Endodermal cell (in vitro differentiated cells): ENCODE measurements at regions not wholly inside any gene's neighbourhood (a gene's known extent, or its start where the extent isn't known, plus 50 kb on each side); places are given as distances from the start of the nearest gene placed in this dataset.

Experiments used
- DNase-seq: peaks from one replicate; pipeline ENCODE4 v3.0.0-alpha.2; 2017
- H3K27ac ChIP-seq: 2 replicates; pipeline ENCODE4 v1.5.1; 2013; ENCODE audit warnings: mild to moderate bottlenecking, low read depth, low read length, moderate library complexity
- H3K27me3 ChIP-seq: 2 replicates; pipeline ENCODE4 v1.6.1; 2013; ENCODE audit warnings: mild to moderate bottlenecking, low read length, moderate library complexity; ENCODE audit not compliant: insufficient read depth, control insufficient read depth, poor library complexity, severe bottlenecking
- H3K36me3 ChIP-seq: 2 replicates; pipeline ENCODE4 v1.7.0; 2013; ENCODE audit warnings: mild to moderate bottlenecking, low read length, moderate library complexity; ENCODE audit not compliant: control insufficient read depth, insufficient read depth
- H3K4me1 ChIP-seq: one replicate; pipeline ENCODE4 v1.7.0; 2013; ENCODE audit warnings: low read length; ENCODE audit not compliant: control insufficient read depth, insufficient read depth
- H3K4me3 ChIP-seq: 2 replicates; pipeline ENCODE4 v1.5.1; 2013; ENCODE audit warnings: mild to moderate bottlenecking, low read length, moderate library complexity
- H3K9ac ChIP-seq: 2 replicates; pipeline ENCODE4 v1.6.1; 2013; ENCODE audit warnings: mild to moderate bottlenecking, low read length, moderate library complexity; ENCODE audit not compliant: poor library complexity, severe bottlenecking; ENCODE audit errors: extremely low read depth
- H3K9me3 ChIP-seq: 2 replicates; pipeline ENCODE4 v1.6.1; 2013; ENCODE audit warnings: mild to moderate bottlenecking, low read length, moderate library complexity; ENCODE audit not compliant: control insufficient read depth
- H3K27ac Mint-ChIP-seq: 2 replicates; pipeline ENCODE4 v1.8.0; 2020; ENCODE audit warnings: mixed read lengths
- H3K27me3 Mint-ChIP-seq: 2 replicates; pipeline ENCODE4 v1.8.0; 2021; ENCODE audit warnings: mild to moderate bottlenecking, mixed read lengths; ENCODE audit not compliant: insufficient read depth
- H3K36me3 Mint-ChIP-seq: 2 replicates; pipeline ENCODE4 v1.8.0; 2020; ENCODE audit warnings: low read depth, mixed read lengths
- H3K4me1 Mint-ChIP-seq: 2 replicates; pipeline ENCODE4 v1.8.0; 2020; ENCODE audit warnings: mixed read lengths
- H3K4me3 Mint-ChIP-seq: 2 replicates; pipeline ENCODE4 v1.8.0; 2020; ENCODE audit warnings: mild to moderate bottlenecking, moderate library complexity, mixed read lengths
- H3K9me3 Mint-ChIP-seq: 2 replicates; pipeline ENCODE4 v1.8.0; 2020; ENCODE audit warnings: mild to moderate bottlenecking, mixed read lengths
- WGBS, 2 experiments: methylation state at CpG; one replicate each; pipeline versions ENCODE4 v1.1.5 to v1.1.7; 2013; ENCODE audit warnings: missing lambda C conversion rate in 2 of 2, mixed read lengths in 1 of 2; ENCODE audit not compliant: insufficient coverage in 1 of 2, insufficient read length in 1 of 2; 5-methylcytosine and 5-hydroxymethylcytosine counted together
- TF ChIP-seq, protein P1 (sequence below): fragments of 200-600 bp; sonication (generic); conservative IDR thresholded peaks from 2 replicates; pipeline ENCODE4 v1.5.0; 2021; ENCODE audit warnings: antibody characterized with exemption, mild to moderate bottlenecking

DNA sequence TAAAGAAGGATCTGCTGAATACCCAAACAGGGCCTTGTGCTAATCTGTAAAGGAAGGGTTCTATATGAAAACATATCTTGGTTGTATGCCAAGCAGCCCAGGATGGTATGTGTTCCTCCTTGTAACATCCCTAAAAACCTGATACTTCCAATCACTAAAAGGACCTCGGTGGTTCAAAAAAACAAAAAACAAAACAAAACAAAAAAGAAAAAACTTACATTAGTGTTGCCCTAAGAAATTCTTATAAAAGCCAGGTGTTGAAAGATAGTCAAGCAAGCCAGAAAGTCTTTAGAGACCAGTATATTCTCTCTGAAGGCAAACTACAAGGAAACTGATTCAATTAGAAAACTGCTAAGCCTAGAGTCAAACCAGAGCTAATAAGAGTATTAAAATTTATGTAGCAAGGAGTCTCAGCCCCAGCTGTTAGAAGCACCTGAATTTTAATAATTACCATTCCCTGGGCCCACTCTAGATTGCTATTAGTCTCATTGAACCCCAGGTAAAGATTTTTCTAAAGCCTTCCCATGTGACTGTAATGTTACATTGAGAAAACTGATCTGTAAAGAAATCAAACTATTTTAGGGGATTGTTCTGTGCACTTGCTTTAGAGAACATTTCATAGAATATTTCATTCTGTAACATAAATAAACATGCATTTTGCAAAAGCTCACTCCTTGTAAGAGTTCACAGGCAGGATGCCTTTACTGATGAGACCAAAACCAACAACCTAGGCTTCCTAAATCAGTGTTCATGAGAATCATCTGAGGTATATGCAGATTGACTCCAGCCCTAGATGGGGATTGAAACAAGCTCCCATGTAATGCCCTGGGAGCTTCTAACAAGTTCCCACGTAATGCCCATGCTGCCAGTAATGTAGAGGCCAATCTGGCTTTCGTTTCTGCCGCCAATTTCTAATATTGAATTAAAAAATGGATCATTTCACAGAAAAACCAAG, 95.2 kb upstream of the BTN3A2 start:
- H3K27me3 ChIP-seq: no peaks in the 10 kb centered on the region
- Mint-ChIP-seq H3K27me3 (no peaks in the 10 kb centered on the region), H3K9me3 (no peaks in the 10 kb centered on the region), H3K27ac (peak overlapping the region; percentile 88), H3K4me1 (peaks cover 14% of the 10 kb centered on the region), H3K4me3 (no peak overlapping the region), H3K36me3 (no peaks in the 10 kb centered on the region)
- peak overlapping the region; percentile 91 for H3K4me3 ChIP-seq
- no peaks in the 10 kb centered on the region for H3K36me3 ChIP-seq
- TF ChIP-seq, protein P1, sequence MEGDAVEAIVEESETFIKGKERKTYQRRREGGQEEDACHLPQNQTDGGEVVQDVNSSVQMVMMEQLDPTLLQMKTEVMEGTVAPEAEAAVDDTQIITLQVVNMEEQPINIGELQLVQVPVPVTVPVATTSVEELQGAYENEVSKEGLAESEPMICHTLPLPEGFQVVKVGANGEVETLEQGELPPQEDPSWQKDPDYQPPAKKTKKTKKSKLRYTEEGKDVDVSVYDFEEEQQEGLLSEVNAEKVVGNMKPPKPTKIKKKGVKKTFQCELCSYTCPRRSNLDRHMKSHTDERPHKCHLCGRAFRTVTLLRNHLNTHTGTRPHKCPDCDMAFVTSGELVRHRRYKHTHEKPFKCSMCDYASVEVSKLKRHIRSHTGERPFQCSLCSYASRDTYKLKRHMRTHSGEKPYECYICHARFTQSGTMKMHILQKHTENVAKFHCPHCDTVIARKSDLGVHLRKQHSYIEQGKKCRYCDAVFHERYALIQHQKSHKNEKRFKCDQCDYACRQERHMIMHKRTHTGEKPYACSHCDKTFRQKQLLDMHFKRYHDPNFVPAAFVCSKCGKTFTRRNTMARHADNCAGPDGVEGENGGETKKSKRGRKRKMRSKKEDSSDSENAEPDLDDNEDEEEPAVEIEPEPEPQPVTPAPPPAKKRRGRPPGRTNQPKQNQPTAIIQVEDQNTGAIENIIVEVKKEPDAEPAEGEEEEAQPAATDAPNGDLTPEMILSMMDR: no peak
- 0 to 3% methylated on average over 1 to 4 of the region's 4 CpGs for WGBS, 2 experiments
- DNase-seq: no peak
- no peaks in the 10 kb centered on the region for H3K9me3 ChIP-seq
- H3K27ac ChIP-seq: peak overlapping the region; percentile 83
- H3K9ac ChIP-seq: peak overlapping the region; percentile 86
- peaks cover 4% of the 10 kb centered on the region for H3K4me1 ChIP-seq

DNA sequence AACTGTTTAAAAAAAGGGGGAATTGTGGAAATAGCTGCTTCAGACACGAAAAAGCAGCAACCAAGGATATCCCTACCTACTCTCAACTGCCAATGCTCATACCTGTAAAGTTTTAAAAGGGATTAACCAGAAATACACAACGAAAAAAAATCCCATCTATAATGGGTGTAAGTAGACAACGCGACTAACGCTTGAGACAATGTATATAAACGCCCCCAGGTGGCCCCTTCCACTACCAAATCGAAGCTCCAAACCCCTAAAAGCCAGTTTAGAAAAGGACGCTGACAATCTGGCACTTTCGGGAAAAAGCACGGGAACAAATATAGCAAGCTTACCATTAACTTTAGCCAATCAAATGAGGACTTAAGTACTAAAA, 94.5 kb upstream of the BTN3A2 start:
- Histone ChIP-seq H3K4me3 (peak overlapping the region; percentile 91), H3K4me1 (peaks cover 4% of the 10 kb centered on the region), H3K9ac (peak overlapping the region; percentile 86), H3K36me3 (no peaks in the 10 kb centered on the region), H3K27ac (peak overlapping the region; percentile 83), H3K27me3 (no peaks in the 10 kb centered on the region), H3K9me3 (no peaks in the 10 kb centered on the region)
- no peak for DNase-seq
- Mint-ChIP-seq H3K4me3 (no peak overlapping the region), H3K9me3 (no peaks in the 10 kb centered on the region), H3K36me3 (no peaks in the 10 kb centered on the region), H3K27ac (no peak overlapping the region), H3K4me1 (peaks cover 18% of the 10 kb centered on the region), H3K27me3 (no peaks in the 10 kb centered on the region)
- TF ChIP-seq, protein P1: peak; percentile 25
- WGBS, 2 experiments: 0% methylated on average over 1 to 10 of the region's 10 CpGs

DNA sequence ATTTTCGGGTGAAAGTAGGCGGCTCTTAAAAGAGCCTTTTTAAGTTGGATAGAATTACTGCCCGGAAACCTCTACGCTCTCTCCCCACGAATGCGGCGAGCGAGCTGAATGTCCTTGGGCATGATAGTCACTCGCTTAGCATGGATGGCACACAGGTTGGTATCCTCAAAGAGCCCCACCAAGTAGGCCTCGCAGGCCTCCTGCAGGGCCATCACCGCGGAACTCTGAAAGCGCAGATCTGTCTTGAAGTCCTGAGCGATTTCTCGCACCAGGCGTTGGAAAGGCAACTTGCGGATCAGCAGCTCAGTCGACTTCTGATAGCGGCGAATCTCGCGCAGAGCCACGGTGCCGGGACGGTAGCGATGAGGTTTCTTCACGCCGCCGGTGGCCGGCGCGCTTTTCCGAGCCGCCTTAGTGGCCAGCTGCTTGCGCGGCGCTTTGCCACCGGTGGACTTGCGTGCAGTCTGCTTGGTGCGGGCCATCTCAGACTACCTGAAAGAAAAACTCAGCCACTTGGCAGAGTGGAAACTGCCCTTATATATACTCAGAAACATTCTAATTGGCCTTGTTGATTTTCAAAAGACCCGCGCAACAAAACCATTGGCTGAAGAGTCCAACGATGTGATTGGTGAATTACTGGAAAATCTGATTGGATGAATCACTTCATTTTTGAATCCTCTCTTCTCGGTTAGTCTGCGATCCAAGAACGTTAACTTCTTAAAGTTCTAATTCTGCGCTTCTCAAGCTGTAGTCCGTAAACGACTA, 93.9 kb upstream of the BTN3A2 start:
- H3K27me3 Mint-ChIP-seq: no peaks in the 10 kb centered on the region
- DNase-seq: peak; percentile 93
- no peaks in the 10 kb centered on the region for H3K9me3 Mint-ChIP-seq
- TF ChIP-seq, protein P1: peak; percentile 10
- H3K36me3 Mint-ChIP-seq: no peaks in the 10 kb centered on the region
- H3K9ac ChIP-seq: peak overlapping the region; percentile 86
- 0 to 1% methylated on average over 13 to 49 of the region's 49 CpGs for WGBS, 2 experiments
- no peaks in the 10 kb centered on the region for H3K27me3 ChIP-seq
- H3K36me3 ChIP-seq: no peaks in the 10 kb centered on the region
- no peak overlapping the region for H3K4me3 Mint-ChIP-seq
- H3K27ac ChIP-seq: peak overlapping the region; percentile 83
- no peaks in the 10 kb centered on the region for H3K9me3 ChIP-seq
- peaks cover 25% of the 10 kb centered on the region for H3K4me1 Mint-ChIP-seq
- H3K4me3 ChIP-seq: peak overlapping the region; percentile 91
- H3K4me1 ChIP-seq: peaks cover 4% of the 10 kb centered on the region
- no peak overlapping the region for H3K27ac Mint-ChIP-seq
